Body of pancreas (tissue), 4 donors: ENCODE measurements at regions not wholly inside any gene's neighbourhood (a gene's known extent, or its start where the extent isn't known, plus 50 kb on each side); places are given as distances from the start of the nearest gene placed in this dataset.

Source experiments
- POLR2A ChIP-seq, 3 donors: fragments of 450-650 bp; IDR thresholded peaks; one replicate each; pipeline ENCODE4 v1.6.1; 2016; ENCODE audit warnings: antibody characterized with exemption in 3 of 3, mild to moderate bottlenecking in 2 of 3
- TF ChIP-seq, protein P1 (sequence below), 7 experiments: fragments of 450-650 bp in 4 of 7; fragments of 200-600 bp in 3 of 7; sonication (generic) in 3 of 7; IDR thresholded peaks; one replicate each; pipeline ENCODE4 v1.5.1; 2016 to 2019; ENCODE audit warnings: antibody characterized with exemption in 7 of 7

DNA sequence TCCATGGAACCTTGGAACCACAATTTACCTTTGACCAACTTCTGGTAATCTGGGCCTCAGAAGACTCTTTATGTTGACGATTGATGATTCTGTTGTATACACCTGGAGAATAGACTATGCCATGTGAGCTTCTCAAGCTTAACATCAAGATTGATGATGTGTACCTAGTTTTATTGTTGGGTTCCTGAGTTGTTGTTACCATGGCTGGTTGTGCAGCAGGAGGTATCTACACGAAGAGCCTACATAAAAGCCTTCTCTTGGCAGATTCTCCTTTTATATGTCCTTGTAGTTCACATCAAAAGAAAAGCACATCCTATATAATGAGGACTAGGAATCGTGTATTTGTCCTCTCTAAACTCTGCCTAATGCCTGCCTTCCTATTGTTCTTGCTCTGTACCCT, 272.0 kb downstream of the DTHD1 start:
- TF ChIP-seq, protein P1, sequence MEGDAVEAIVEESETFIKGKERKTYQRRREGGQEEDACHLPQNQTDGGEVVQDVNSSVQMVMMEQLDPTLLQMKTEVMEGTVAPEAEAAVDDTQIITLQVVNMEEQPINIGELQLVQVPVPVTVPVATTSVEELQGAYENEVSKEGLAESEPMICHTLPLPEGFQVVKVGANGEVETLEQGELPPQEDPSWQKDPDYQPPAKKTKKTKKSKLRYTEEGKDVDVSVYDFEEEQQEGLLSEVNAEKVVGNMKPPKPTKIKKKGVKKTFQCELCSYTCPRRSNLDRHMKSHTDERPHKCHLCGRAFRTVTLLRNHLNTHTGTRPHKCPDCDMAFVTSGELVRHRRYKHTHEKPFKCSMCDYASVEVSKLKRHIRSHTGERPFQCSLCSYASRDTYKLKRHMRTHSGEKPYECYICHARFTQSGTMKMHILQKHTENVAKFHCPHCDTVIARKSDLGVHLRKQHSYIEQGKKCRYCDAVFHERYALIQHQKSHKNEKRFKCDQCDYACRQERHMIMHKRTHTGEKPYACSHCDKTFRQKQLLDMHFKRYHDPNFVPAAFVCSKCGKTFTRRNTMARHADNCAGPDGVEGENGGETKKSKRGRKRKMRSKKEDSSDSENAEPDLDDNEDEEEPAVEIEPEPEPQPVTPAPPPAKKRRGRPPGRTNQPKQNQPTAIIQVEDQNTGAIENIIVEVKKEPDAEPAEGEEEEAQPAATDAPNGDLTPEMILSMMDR (IDR thresholded peaks at IDR 0.05): no peak
- TF ChIP-seq POLR2A (IDR thresholded peaks at IDR 0.05): no peak
